ENCODE measurements at regions not wholly inside any gene's neighbourhood (a gene's known extent, or its start where the extent isn't known, plus 50 kb on each side); places are given as distances from the start of the nearest gene placed in this dataset.

- ATAC-seq (ENCODE audit: poor library complexity), result peak; percentile 37
- H3K27me3 Mint-ChIP-seq, result no peaks in the 10 kb centered on the region
- TF ChIP-seq CTCF (IDR thresholded peaks at IDR 0.05), result peak; percentile 50
- Histone ChIP-seq H3K9me3 (ENCODE audit: control insufficient read depth in 1 of 2, insufficient read depth in 1 of 2, low read length in 2 of 2) (peaks cover 0 to 3% of the 10 kb centered on the region in 2 experiments), H3K36me3 (ENCODE audit: insufficient read depth, low read length) (no peaks in the 10 kb centered on the region), H3K4me1 (ENCODE audit: insufficient read depth, low read length) (no peaks in the 10 kb centered on the region), H3K27me3 (ENCODE audit: control insufficient read depth in 1 of 2, insufficient read depth in 2 of 2, low read length in 2 of 2) (no peaks in the 10 kb centered on the region), H3K4me3 (ENCODE audit: low read length) (no peak overlapping the region), H3K27ac (ENCODE audit: low read depth in 1 of 2, low read length in 2 of 2) (no peak overlapping the region)
- no peak overlapping the region for H3K27ac Mint-ChIP-seq
- no peak overlapping the region for H3K4me3 Mint-ChIP-seq
- peaks cover 5% of the 10 kb centered on the region for H3K9me3 Mint-ChIP-seq
- DNase-seq, result peak in 11 of 14 experiments; percentile 4 to 52 (median 22)
- intact Hi-C loops (cut with DNase I, micrococcal nuclease), result loop anchor here in 1 of 2 experiments (10.0 kb wide), 1 partner anchor 174 kb away; no protein-coding TSS in a partner anchor
- CTCF ChIA-PET, result no interaction called here
- no peaks in the 10 kb centered on the region for H3K4me1 Mint-ChIP-seq (ENCODE audit: low read depth)
- H3K36me3 Mint-ChIP-seq (ENCODE audit: low read depth), result no peaks in the 10 kb centered on the region
- POLR2A ChIA-PET, result no interaction called here
Measured at GRCh38 chr14:86038387-86039042, 508.6 kb downstream of the FLRT2 start.

GRCh38 chr14:86035882-86036281, 505.9 kb downstream of the FLRT2 start:
- peaks cover 18% of the 10 kb centered on the region for H3K4me1 Mint-ChIP-seq (ENCODE audit: low read depth)
- H3K27ac Mint-ChIP-seq, result no peak overlapping the region
- H3K36me3 Mint-ChIP-seq (ENCODE audit: low read depth), result no peaks in the 10 kb centered on the region
- intact Hi-C loops (cut with DNase I, micrococcal nuclease), result loop anchor here in 1 of 2 experiments (10.0 kb wide), 1 partner anchor 171 kb away; no protein-coding TSS in a partner anchor
- POLR2A ChIA-PET, result interaction anchor here (0.6 kb wide), 1 partner anchor 126 kb away, joined by 3 read pairs; no protein-coding TSS in a partner anchor
- Histone ChIP-seq H3K4me1 (ENCODE audit: insufficient read depth, low read length) (no peaks in the 10 kb centered on the region), H3K27ac (ENCODE audit: low read depth in 1 of 2, low read length in 2 of 2) (no peak overlapping the region), H3K9me3 (ENCODE audit: control insufficient read depth in 1 of 2, insufficient read depth in 1 of 2, low read length in 2 of 2) (no peaks in the 10 kb centered on the region), H3K36me3 (ENCODE audit: insufficient read depth, low read length) (no peaks in the 10 kb centered on the region), H3K27me3 (ENCODE audit: control insufficient read depth in 1 of 2, insufficient read depth in 2 of 2, low read length in 2 of 2) (no peaks in the 10 kb centered on the region), H3K4me3 (ENCODE audit: low read length) (no peak overlapping the region)
- DNase-seq, result peak in 1 of 14 experiments; percentile 14
- ATAC-seq (ENCODE audit: poor library complexity), result no peak
- no peak overlapping the region for H3K4me3 Mint-ChIP-seq
- no peaks in the 10 kb centered on the region for H3K27me3 Mint-ChIP-seq
- CTCF ChIA-PET, result no interaction called here
- TF ChIP-seq CTCF (IDR thresholded peaks at IDR 0.05), result no peak
- H3K9me3 Mint-ChIP-seq, result no peaks in the 10 kb centered on the region

GRCh38 chr14:86027990-86028389, 498.0 kb downstream of the FLRT2 start:
- H3K36me3 Mint-ChIP-seq (ENCODE audit: low read depth), result peaks cover 12% of the 10 kb centered on the region
- H3K27ac Mint-ChIP-seq, result no peak overlapping the region
- peaks cover 23% of the 10 kb centered on the region for H3K4me1 Mint-ChIP-seq (ENCODE audit: low read depth)
- ATAC-seq (ENCODE audit: poor library complexity) (no peak), DNase-seq (no peak)
- no peak for TF ChIP-seq CTCF (IDR thresholded peaks at IDR 0.05)
- Histone ChIP-seq H3K9me3 (ENCODE audit: control insufficient read depth in 1 of 2, insufficient read depth in 1 of 2, low read length in 2 of 2) (no peaks in the 10 kb centered on the region), H3K4me1 (ENCODE audit: insufficient read depth, low read length) (no peaks in the 10 kb centered on the region), H3K4me3 (ENCODE audit: low read length) (no peak overlapping the region), H3K27me3 (ENCODE audit: control insufficient read depth in 1 of 2, insufficient read depth in 2 of 2, low read length in 2 of 2) (no peaks in the 10 kb centered on the region), H3K27ac (ENCODE audit: low read depth in 1 of 2, low read length in 2 of 2) (no peak overlapping the region), H3K36me3 (ENCODE audit: insufficient read depth, low read length) (no peaks in the 10 kb centered on the region)
- ChIA-PET CTCF (no interaction called here), POLR2A (no interaction called here)
- no peaks in the 10 kb centered on the region for H3K27me3 Mint-ChIP-seq
- peaks cover 8% of the 10 kb centered on the region for H3K9me3 Mint-ChIP-seq
- intact Hi-C loops (cut with DNase I, micrococcal nuclease), result no loop called here
- no peak overlapping the region for H3K4me3 Mint-ChIP-seq
